AG04450 (cell line): ENCODE measurements at regions not wholly inside any gene's neighbourhood (a gene's known extent, or its start where the extent isn't known, plus 50 kb on each side); places are given as distances from the start of the nearest gene placed in this dataset.

ENCODE experiments used
- CTCF ChIA-PET: fragments of 300-600, 350-600 bp; formaldehyde crosslinking; extraction: SDS; loops from one replicate; lab custom pipeline; 2022; ENCODE audit warnings: antibody characterized with exemption, inconsistent platforms; lab: Charles Lee
- POLR2A ChIA-PET: fragments of 350-600 bp; formaldehyde crosslinking; extraction: SDS; loops from one replicate; lab custom pipeline; 2021; ENCODE audit warnings: antibody characterized with exemption, inconsistent platforms; lab: Yijun Ruan, JAX
- DNase-seq: peaks from one replicate; pipeline ENCODE4 v3.0.0-alpha.2; 2011; ENCODE audit warnings: low read depth, low spot score
- H3K27ac ChIP-seq: one replicate; pipeline ENCODE4 v1.5.1; 2012; ENCODE audit warnings: low read depth, low read length, control low read depth
- H3K27me3 ChIP-seq: one replicate; pipeline ENCODE4 v1.6.0; 2012; ENCODE audit warnings: low read length; ENCODE audit not compliant: control insufficient read depth, insufficient read depth
- H3K4me3 ChIP-seq: 2 replicates; pipeline ENCODE4 v1.5.1; 2011; ENCODE audit warnings: mild to moderate bottlenecking, low read depth, low read length, control low read depth
- H3K9me3 ChIP-seq: 2 replicates; pipeline ENCODE4 v1.5.1; 2012; ENCODE audit warnings: low read length; ENCODE audit not compliant: control insufficient read depth, insufficient read depth
- CTCF ChIP-seq: IDR thresholded peaks from 2 replicates; pipeline ENCODE4 v1.5.1; 2011; ENCODE audit warnings: low read depth, low read length, control low read depth, inconsistent platforms

- TF ChIP-seq CTCF = no peak
- Histone ChIP-seq H3K4me3 (no peak overlapping the region), H3K27ac (no peak overlapping the region), H3K27me3 (no peaks in the 10 kb centered on the region), H3K9me3 (peaks cover 15% of the 10 kb centered on the region)
- ChIA-PET CTCF (no interaction called here), POLR2A (no interaction called here)
- DNase-seq = no peak
Measured at GRCh38 chr20:19120011-19120410, 92.4 kb upstream of the SLC24A3 start.

GRCh38 chr20:19120569-19120968 is 91.9 kb upstream of the SLC24A3 start:
- CTCF ChIA-PET = no interaction called here
- no peak for TF ChIP-seq CTCF
- POLR2A ChIA-PET = no interaction called here
- no peak for DNase-seq
- no peak overlapping the region for H3K4me3 ChIP-seq
- H3K9me3 ChIP-seq = peaks cover 15% of the 10 kb centered on the region
- H3K27ac ChIP-seq = no peak overlapping the region
- H3K27me3 ChIP-seq = no peaks in the 10 kb centered on the region

- no peak overlapping the region for H3K4me3 ChIP-seq
- peaks cover 15% of the 10 kb centered on the region for H3K9me3 ChIP-seq
- DNase-seq = no peak
- ChIA-PET CTCF (no interaction called here), POLR2A (no interaction called here)
- no peak for TF ChIP-seq CTCF
- no peaks in the 10 kb centered on the region for H3K27me3 ChIP-seq
- H3K27ac ChIP-seq = no peak overlapping the region
Measured at GRCh38 chr20:19121463-19121862, 91.0 kb upstream of the SLC24A3 start.

- TF ChIP-seq CTCF = no peak
- no peak for DNase-seq
- Histone ChIP-seq H3K9me3 (peaks cover 15% of the 10 kb centered on the region), H3K27me3 (no peaks in the 10 kb centered on the region), H3K4me3 (no peak overlapping the region), H3K27ac (no peak overlapping the region)
- ChIA-PET POLR2A (no interaction called here), CTCF (no interaction called here)
Measured at GRCh38 chr20:19121916-19122315, 90.5 kb upstream of the SLC24A3 start.

- POLR2A ChIA-PET = no interaction called here
Measured at GRCh38 chr20:19122395-19122794, 90.0 kb upstream of the SLC24A3 start.

More at GRCh38 chr20:19122395-19122794, 90.0 kb upstream of the SLC24A3 start:
- no peaks in the 10 kb centered on the region for H3K27me3 ChIP-seq
- TF ChIP-seq CTCF = no peak
- CTCF ChIA-PET = no interaction called here
- DNase-seq = no peak
- H3K9me3 ChIP-seq = peaks cover 15% of the 10 kb centered on the region
- H3K27ac ChIP-seq = no peak overlapping the region
- H3K4me3 ChIP-seq = no peak overlapping the region
